CD4-positive, alpha-beta T cell (primary cell): ENCODE measurements at regions not wholly inside any gene's neighbourhood (a gene's known extent, or its start where the extent isn't known, plus 50 kb on each side); places are given as distances from the start of the nearest gene placed in this dataset.

Experiments
- ATAC-seq: fragments of 200-7000 bp; cut with Tn5 transposase; one replicate; pipeline ENCODE4 v1.10.0; 2022; ENCODE audit warnings: mild to moderate bottlenecking; ENCODE audit not compliant: poor library complexity
- CTCF ChIA-PET: fragments of 350-600 bp; sonication (Branson Sonifier 250); formaldehyde crosslinking; loops from one replicate; lab custom pipeline; 2021; ENCODE audit warnings: antibody characterized with exemption, inconsistent platforms; lab: Charles Lee
- POLR2A ChIA-PET: fragments of 350-600 bp; sonication (Branson Sonifier 250); formaldehyde crosslinking; loops from one replicate; lab custom pipeline; 2021; ENCODE audit warnings: antibody characterized with exemption, inconsistent platforms; lab: Charles Lee
- DNase-seq, 14 experiments: peaks; one replicate each; pipeline ENCODE4 v3.0.0-alpha.2; 2013 to 2020; ENCODE audit warnings: mixed read lengths in 2 of 14
- H3K27ac ChIP-seq, 2 donors: one replicate each; pipeline versions ENCODE4 v1.5.1 to v1.7.0; 2013; ENCODE audit warnings: low read length in 2 of 2, low read depth in 1 of 2, mild to moderate bottlenecking in 1 of 2
- H3K27me3 ChIP-seq, 2 experiments: 1 replicate in 1 of 2; 2 replicates in 1 of 2; pipeline versions ENCODE4 v1.6.1 to v1.7.0; 2013; ENCODE audit warnings: low read length in 2 of 2, control low read depth in 1 of 2, mild to moderate bottlenecking in 1 of 2, moderate library complexity in 1 of 2; ENCODE audit not compliant: insufficient read depth in 2 of 2, control insufficient read depth in 1 of 2
- H3K36me3 ChIP-seq: one replicate; pipeline ENCODE4 v1.6.1; 2013; ENCODE audit warnings: low read length, control low read depth; ENCODE audit not compliant: insufficient read depth
- H3K4me1 ChIP-seq: one replicate; pipeline ENCODE4 v1.6.1; 2013; ENCODE audit warnings: low read length, control low read depth; ENCODE audit not compliant: insufficient read depth
- H3K4me3 ChIP-seq: one replicate; pipeline ENCODE4 v1.5.1; 2013; ENCODE audit warnings: mild to moderate bottlenecking, low read length, moderate library complexity
- H3K9me3 ChIP-seq, 2 experiments: 1 replicate in 1 of 2; 2 replicates in 1 of 2; pipeline versions ENCODE4 v1.6.1 to v1.7.0; 2013; ENCODE audit warnings: low read length in 2 of 2, mild to moderate bottlenecking in 2 of 2, control low read depth in 1 of 2, moderate library complexity in 1 of 2; ENCODE audit not compliant: control insufficient read depth in 1 of 2, insufficient read depth in 1 of 2
- H3K27ac Mint-ChIP-seq: one replicate; pipeline ENCODE4 v1.8.0; 2020; ENCODE audit warnings: mixed read lengths
- H3K27me3 Mint-ChIP-seq: one replicate; pipeline ENCODE4 v1.8.0; 2021; ENCODE audit warnings: mixed read lengths
- H3K36me3 Mint-ChIP-seq: one replicate; pipeline ENCODE4 v1.8.0; 2021; ENCODE audit warnings: low read depth, mixed read lengths
- H3K4me1 Mint-ChIP-seq: one replicate; pipeline ENCODE4 v1.8.0; 2021; ENCODE audit warnings: low read depth, mixed read lengths
- H3K4me3 Mint-ChIP-seq: one replicate; pipeline ENCODE4 v1.8.0; 2020; ENCODE audit warnings: mild to moderate bottlenecking, mixed read lengths
- H3K9me3 Mint-ChIP-seq: one replicate; pipeline ENCODE4 v1.8.0; 2020; ENCODE audit warnings: mixed read lengths
- intact Hi-C, 2 experiments: fragments of 100-400 bp; cut with DNase I in 1 of 2; cut with micrococcal nuclease in 1 of 2; formaldehyde crosslinking; loops; one replicate each; pipeline versions ENCODE4 v1.15.1 to v1.9.0; 2023 to 2025; cut with DNase I, micrococcal nuclease
- TF ChIP-seq, protein P1 (sequence below): fragments of 200-600 bp; IDR thresholded peaks from one replicate; pipeline ENCODE4 v1.8.0; 2022; ENCODE audit warnings: antibody characterized with exemption, mild to moderate bottlenecking

DNA sequence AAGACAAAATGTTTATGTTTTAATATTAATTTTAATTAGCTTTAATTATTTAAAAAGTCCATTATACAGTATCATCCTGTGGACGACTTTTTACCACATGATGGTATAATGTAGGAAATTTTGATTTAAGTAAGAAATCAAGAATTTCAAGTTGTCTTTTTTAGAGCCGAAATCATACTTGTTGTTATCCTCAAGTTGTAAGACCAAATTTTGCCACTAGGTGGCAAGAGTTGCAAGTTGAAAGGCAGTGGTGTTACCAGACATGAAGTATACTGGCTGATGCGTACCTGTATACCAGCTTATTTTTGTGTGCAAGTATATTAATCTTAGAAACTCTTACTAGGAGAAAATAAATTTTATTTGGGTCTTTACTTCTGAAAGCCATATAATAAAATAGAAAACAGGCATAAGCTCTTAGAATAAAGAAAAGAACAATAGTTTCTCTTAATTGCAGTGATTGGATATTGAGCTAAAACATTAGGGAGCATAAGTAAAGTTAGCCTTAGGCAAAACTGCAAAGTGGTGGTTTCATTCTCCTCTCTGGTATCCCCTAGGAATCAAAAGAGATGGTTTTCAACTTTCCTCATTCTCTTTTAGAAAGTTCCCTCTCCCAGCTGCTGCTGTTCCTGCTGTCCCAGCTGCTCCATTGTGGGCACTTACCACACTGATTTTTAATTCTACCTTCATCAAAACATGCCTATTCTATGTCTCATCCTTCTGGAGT is 118.0 kb upstream of the WDFY3 start:
- DNase-seq (peak in 4 of 14 experiments; percentile 6 to 46 (median 32)), ATAC-seq (no peak)
- ChIA-PET CTCF (interaction anchor here (1.3 kb wide), 1 partner anchor 9 kb away, joined by 4 read pairs; no protein-coding TSS in a partner anchor), POLR2A (no interaction called here)
- Histone ChIP-seq H3K4me1 (no peaks in the 10 kb centered on the region), H3K36me3 (no peaks in the 10 kb centered on the region), H3K9me3 (peaks cover 0 to 7% of the 10 kb centered on the region in 2 experiments), H3K4me3 (no peak overlapping the region), H3K27ac (no peak overlapping the region), H3K27me3 (no peaks in the 10 kb centered on the region)
- TF ChIP-seq, protein P1, sequence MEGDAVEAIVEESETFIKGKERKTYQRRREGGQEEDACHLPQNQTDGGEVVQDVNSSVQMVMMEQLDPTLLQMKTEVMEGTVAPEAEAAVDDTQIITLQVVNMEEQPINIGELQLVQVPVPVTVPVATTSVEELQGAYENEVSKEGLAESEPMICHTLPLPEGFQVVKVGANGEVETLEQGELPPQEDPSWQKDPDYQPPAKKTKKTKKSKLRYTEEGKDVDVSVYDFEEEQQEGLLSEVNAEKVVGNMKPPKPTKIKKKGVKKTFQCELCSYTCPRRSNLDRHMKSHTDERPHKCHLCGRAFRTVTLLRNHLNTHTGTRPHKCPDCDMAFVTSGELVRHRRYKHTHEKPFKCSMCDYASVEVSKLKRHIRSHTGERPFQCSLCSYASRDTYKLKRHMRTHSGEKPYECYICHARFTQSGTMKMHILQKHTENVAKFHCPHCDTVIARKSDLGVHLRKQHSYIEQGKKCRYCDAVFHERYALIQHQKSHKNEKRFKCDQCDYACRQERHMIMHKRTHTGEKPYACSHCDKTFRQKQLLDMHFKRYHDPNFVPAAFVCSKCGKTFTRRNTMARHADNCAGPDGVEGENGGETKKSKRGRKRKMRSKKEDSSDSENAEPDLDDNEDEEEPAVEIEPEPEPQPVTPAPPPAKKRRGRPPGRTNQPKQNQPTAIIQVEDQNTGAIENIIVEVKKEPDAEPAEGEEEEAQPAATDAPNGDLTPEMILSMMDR = peak; percentile 54
- peaks cover 3% of the 10 kb centered on the region for H3K9me3 Mint-ChIP-seq
- H3K4me3 Mint-ChIP-seq = no peak overlapping the region
- H3K27ac Mint-ChIP-seq = no peak overlapping the region
- no peaks in the 10 kb centered on the region for H3K27me3 Mint-ChIP-seq
- H3K36me3 Mint-ChIP-seq = no peaks in the 10 kb centered on the region
- no peaks in the 10 kb centered on the region for H3K4me1 Mint-ChIP-seq
- intact Hi-C loops = loop anchor here in 1 of 2 experiments (10.0 kb wide), 1 partner anchor 1810 kb away; the partner anchor contains the start of gene C4orf36

- Histone ChIP-seq H3K27me3 (no peaks in the 10 kb centered on the region), H3K4me3 (no peak overlapping the region), H3K36me3 (no peaks in the 10 kb centered on the region), H3K27ac (no peak overlapping the region), H3K9me3 (peaks cover 0 to 7% of the 10 kb centered on the region in 2 experiments), H3K4me1 (no peaks in the 10 kb centered on the region)
- Mint-ChIP-seq H3K27ac (no peak overlapping the region), H3K36me3 (no peaks in the 10 kb centered on the region), H3K27me3 (no peaks in the 10 kb centered on the region), H3K4me1 (no peaks in the 10 kb centered on the region), H3K9me3 (peaks cover 3% of the 10 kb centered on the region), H3K4me3 (no peak overlapping the region)
- ATAC-seq (no peak), DNase-seq (no peak)
- intact Hi-C loops = loop anchor here in 1 of 2 experiments (10.0 kb wide), 1 partner anchor 1808 kb away; the partner anchor contains the start of gene C4orf36
- TF ChIP-seq, protein P1 = no peak
- POLR2A ChIA-PET = no interaction called here
- CTCF ChIA-PET = no interaction called here
These were observed 120.2 kb upstream of the WDFY3 start for GRCh38 chr4:85086721-85087120.

GRCh38 chr4:85092536-85092935 is 126.0 kb upstream of the WDFY3 start:
- no peak overlapping the region for H3K27ac Mint-ChIP-seq
- peaks cover 8% of the 10 kb centered on the region for H3K9me3 Mint-ChIP-seq
- Histone ChIP-seq H3K4me3 (no peak overlapping the region), H3K27me3 (no peaks in the 10 kb centered on the region), H3K4me1 (no peaks in the 10 kb centered on the region), H3K27ac (no peak overlapping the region), H3K36me3 (no peaks in the 10 kb centered on the region), H3K9me3 (peaks cover 0 to 7% of the 10 kb centered on the region in 2 experiments)
- ATAC-seq (no peak), DNase-seq (no peak)
- intact Hi-C loops = no loop called here
- CTCF ChIA-PET = no interaction called here
- TF ChIP-seq, protein P1 = no peak
- H3K4me1 Mint-ChIP-seq = no peaks in the 10 kb centered on the region
- no peaks in the 10 kb centered on the region for H3K36me3 Mint-ChIP-seq
- POLR2A ChIA-PET = no interaction called here
- H3K27me3 Mint-ChIP-seq = no peaks in the 10 kb centered on the region
- H3K4me3 Mint-ChIP-seq = no peak overlapping the region
